Activated CD4-positive, alpha-beta T cell treated with anti-CD3 and anti-CD28 coated beads, Interleukin-2, amount 50 U/mL, for 16 hours (primary cell): ENCODE measurements at regions not wholly inside any gene's neighbourhood (a gene's known extent, or its start where the extent isn't known, plus 50 kb on each side); places are given as distances from the start of the nearest gene placed in this dataset.
"Not testable (repeated sequence)": the region's sequence is repeated elsewhere in the genome, so short reads cannot be mapped to it uniquely, and the experiment has no call there.

Experiments
- DNase-seq: peaks from one replicate; pipeline ENCODE4 v3.0.0-alpha.2; 2020

DNA sequence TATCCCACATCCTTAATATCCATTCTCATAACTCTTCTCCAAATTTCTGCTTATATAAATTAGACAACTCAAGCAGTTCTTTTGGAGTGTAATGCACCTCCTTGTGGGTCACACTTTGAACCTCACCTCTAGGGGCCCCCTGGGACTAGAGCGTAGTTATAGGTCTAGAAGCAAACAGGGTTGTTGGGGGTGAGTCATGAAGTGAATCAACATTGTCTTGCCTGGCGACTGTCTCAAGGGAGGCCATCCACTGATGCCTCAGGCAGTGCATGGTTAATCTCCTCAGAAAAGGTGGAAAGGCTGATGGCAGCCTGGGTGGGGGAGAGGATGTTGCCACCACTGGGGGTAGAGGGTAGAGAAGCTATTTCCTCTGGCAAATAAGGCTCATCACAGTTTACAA lies 129.1 kb downstream of the TNFRSF21 start:
- DNase-seq = no peak

DNA sequence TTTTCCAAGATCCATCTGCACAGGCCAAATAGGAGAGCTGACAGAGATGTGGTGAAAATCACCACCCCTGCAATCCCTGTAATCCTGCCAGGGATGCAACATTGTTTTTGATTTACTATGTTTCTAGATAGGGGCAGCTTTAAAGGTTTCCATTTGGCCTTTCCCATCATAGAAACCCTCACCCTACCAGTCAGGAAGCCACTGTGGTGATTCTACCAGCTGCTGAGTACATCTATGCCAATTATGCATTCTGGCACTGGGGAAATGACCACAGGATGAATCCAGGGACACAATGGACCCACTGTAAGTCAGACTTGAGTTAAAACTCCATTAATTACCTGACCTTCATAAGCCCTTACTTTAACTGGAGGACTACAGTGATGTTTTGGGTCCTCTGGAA lies 130.4 kb downstream of the TNFRSF21 start:
- no peak for DNase-seq

DNA sequence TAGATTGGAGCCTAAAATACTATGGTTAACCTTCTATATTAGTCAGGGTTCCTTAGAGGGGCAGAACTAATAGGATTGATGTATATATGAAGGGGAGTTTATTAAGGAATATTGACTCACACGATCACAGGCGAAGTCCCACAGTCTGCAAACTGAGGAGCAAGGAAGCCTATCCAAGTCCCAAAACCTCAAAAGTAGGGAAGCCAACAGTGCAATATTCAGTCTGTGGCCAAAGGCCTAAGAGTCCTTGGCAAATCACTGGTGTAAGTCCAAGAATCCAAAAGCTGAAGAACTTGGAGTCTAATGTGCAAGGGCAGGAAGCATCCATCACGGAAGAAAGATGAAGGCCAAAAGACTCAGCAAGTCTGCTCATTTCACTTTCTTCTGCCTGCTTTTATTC lies 133.5 kb upstream of the ADGRF1 start:
- DNase-seq = no peak

DNA sequence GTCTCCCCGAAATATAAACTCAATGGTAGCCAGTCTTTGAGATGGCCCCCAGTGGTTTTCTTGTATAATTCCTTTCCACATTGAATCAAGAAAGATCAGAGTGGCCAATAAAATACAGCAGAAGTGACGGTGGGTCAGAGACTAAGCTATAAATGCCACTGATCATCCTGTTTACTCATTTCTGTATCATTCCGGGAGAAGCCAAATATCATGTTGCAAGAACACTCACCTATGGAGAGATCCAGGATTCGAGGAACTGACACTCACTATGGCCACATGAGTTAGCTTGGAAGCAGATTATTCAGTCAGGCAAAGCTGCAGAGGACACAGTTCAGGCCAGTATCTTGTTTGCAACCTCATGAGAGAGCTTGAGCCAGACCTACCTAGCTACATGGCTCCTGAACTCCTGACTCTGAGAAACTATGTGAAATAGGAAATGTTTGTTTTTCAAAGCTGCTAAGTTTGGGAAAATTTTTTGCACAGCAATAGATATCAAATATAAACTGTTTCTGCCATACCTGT lies 132.4 kb upstream of the ADGRF1 start:
- DNase-seq = no peak

DNA sequence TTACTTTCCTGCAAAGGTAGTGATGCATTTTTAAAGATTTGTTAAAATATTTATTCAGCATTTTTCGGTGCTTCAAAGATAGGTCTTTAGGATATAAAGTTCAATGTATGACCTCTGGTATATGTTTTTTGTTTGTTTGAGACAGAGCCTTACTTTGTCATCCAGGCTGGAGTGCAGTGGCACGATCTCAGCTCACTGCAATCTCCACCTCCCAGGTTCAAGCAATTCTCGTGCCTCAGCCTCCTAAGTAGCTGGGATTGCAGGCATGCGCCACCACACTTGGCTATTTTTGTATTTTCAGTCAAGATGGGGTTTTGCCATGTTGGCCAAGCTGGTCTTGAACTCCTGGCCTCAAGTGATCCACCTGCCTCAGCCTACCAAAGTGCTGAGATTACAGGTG lies 131.9 kb upstream of the ADGRF1 start:
- not testable (repeated sequence) for DNase-seq

DNA sequence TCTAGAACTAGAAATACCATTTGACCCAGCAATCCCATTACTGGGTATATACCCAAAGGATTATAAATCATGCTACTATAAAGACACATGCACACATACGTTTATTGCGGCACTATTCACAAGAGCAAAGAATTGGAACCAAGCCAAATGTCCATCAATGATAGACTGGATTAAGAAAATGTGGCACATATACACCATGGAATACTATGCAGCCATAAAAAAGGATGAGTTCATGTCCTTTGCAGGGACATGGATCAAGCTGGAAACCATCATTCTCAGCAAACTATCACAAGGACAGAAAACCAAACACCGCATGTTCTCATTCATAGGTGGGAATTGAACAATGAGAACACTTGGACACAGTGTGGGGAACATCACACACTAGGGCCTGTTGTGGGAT lies 131.0 kb upstream of the ADGRF1 start:
- not testable (repeated sequence) for DNase-seq

DNA sequence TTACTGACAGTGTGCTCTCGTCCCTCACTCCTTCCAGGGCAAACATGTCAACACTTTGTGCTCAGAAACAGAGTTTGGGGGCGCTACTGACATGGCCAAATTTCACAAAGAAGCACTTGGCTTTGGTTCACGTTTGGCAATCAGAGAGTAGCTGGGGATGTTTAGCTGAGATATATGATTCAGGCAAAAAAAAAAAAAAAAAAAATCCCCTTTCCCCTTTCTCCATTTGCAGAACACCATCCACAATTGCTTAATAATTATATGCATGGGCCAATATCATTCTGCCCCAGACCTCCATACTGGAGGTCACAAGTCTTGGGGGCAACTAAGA lies 128.4 kb upstream of the ADGRF1 start:
- DNase-seq = no peak

DNA sequence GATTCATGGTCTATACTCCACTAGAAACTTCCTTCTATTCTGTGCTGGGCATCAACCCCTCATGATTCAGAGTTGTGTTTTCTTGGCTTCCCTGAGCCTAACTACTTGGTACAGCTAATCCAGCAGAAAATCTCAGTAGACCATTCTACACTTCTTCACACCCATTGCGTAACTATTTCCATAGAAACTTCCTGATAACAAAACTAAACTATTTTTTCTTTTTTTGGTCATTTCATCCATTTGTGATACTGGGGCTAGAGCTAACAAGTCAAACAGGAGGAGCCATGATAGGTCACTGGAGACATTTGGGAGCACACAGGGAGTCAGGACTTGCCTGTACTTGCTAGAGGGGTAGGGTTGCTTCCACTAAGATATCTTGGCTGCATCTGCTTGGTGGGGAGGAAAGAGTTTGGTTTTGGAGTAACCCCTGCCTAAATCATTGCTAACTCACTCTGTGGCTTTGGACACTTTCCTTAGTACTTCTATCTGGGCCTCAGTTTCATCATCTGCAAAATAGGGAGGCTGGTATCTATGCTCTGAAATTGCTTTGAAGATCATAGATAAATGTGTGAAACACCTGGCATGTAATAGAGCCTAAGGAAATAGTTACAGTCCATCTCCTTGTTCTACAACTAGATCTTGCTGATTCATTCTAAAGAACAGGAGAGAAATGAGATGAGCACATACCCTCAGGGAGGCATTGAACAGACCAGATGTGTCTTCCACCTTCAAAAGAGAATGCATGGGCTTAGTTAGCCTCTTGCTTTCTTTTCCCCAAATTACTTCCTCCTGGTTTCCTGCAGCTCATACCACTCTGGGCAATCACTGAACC lies 127.9 kb upstream of the ADGRF1 start:
- no peak for DNase-seq

DNA sequence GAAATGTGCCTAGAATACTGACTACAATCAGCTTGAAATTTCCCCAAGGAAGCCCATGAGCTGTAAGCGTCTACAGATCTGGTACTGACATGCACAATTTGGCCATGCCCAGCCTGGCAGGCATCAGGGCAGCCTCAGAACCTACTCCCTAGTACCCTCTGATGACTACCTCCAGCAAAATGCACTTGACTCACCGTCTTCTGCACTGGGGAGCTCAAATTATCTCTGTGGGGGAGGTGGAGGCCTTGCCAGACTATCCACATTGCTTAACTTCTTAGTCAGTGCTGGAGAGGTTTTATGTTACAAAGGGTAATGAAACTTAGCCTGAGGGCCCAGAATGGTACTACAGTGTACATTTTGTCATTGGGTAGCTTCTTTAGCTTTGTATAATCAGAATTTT lies 126.0 kb upstream of the ADGRF1 start:
- DNase-seq = no peak

DNA sequence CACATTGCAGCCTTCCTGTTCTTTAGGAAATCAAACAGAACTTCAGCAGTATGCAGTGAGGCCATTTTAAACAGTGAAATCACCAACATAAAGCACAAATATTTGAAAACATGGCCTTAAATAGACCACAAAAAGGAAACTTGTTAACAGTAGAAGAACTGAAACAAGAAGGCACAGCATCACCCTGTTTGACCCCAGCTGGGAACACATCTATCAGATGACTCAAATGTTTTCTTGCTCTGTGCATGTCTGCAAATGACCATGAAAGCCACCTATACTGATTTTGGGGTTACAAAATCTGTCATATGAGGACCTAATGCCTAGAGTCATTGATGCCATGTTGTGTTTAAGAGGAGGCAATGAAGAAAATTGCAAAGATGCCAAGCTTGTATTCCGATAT lies 123.8 kb upstream of the ADGRF1 start:
- no peak for DNase-seq

DNA sequence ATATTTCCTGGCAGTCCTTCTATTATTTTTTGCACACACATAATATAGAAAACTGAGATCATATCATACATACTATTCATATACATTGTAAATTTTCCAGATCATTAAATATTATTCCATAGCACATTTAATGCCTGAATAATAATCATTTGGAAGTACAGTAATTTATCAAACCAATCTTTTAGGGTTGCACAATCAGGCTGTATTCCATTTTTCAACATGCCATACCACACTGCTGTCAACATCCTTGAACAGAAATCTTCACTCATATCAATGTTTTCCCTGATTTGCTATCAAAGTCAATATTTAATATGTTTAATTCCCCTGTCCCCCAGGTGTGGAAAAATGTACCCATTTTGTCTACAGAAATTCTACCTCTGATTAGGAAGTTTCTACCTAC lies 122.7 kb upstream of the ADGRF1 start:
- no peak for DNase-seq

DNA sequence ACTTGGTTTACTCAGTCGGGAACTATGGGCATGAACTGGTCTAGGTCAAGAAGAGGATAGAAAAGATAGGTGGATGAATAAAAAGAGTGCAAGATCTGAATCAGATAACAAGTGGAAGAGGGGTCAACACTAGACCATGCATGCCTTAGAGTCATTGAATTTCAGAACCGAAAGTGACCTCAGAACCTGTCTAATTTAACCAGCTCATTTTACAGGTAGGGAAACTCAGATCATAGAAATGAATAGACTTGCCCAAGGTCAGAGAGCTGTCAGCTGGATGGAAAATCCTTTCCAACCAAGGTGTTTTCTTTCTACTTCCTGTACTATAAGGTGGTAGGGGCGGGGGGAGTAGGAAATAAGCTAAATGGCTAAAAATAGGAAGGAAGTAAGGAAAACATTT lies 121.4 kb upstream of the ADGRF1 start:
- DNase-seq = no peak

DNA sequence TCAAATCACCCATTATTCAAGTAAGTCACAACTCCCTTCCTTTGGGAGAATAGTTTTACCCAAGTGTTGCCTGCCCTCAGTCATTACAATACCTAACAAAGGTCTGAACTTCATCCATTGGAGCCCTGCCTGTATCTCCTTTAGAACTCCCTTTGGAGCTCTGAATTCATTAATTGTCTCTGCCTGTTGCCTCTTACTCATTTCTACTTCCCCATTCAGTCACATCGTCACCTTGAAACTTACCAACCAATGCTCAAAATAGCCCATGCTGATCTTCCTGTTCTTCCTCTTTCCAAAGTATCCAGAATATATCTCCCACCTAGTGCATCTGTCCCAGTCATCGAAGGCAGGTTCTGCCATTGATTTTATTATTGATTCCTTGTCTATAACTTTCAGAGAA lies 120.7 kb upstream of the ADGRF1 start:
- no peak for DNase-seq

DNA sequence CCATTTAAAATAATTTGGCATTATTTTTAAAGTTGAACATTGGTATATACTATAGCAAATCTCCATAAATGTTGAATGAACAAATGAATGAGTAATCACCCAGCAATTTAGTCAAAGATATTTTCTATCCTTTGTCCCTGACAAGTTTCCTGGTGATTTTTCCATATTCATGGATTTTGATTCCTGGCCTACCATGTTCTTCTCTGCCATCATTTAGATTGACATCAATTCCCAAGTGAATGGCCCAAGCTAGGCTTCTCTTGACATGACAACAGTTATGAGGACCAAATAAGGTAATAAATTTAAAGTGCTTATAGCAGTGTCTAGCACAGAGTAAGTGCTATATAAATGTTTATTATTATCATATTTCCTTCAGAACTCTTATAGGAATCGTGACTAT lies 120.1 kb upstream of the ADGRF1 start:
- no peak for DNase-seq

DNA sequence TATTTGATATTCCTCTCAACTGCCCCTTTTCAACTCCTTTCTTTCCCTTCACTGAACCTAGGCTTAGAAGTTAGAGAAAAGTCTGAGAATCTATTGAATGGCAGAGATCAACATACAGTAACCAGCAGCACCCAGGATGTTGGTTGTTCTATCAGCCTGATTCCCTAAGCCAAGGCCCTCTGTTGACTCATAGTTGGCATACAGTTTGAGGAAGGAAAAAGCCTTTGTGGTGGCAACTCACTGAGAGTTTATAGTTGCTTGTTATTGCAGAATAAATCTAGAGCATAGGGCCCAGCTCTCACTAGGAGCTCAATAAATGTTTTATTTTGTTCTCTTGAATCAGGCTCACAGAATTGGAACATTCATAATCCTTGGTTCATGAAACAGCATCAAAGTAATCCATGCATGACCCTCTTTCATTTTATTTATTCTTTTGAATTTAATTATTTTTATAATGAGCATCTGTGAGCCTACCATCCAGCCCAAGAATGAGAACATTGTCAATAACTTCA lies 119.1 kb upstream of the ADGRF1 start:
- no peak for DNase-seq

DNA sequence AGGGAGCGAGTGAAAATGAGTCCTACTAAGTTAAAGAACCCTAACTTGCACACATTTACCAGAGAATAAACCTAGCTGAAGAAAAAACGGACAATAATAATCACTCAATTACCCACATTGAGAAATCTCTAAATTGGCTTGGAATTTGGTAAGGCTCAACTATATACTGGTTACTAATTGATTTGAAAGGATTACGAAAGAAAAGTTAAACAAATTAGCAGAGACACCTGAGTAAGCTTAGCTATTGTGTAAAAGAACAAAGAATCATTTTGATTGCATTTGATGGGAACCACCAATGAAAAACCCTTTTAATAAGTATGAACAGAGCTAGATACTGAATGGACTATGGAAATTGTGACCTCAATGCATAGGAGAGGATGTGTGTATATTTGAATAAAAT lies 118.6 kb upstream of the ADGRF1 start:
- no peak for DNase-seq

DNA sequence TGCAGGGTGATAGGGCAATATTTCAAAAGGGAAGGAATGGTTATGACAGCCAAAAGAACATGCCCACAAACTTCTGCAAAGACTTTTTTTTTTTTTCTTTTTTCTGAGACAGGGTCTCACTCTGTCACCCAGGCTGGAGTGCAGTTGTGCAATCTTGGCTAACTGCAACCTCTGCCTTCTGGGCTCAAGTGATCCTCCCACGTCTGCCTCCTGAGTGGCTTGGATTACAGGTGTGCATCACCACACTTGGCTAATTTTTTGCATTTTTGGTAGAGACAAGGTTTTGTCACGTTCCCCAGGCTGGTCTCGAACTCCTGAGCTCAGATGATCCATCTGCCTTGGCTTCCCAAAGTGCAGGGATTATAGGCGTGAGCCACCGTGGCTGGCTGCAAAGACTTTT lies 117.6 kb upstream of the ADGRF1 start:
- no peak for DNase-seq

DNA sequence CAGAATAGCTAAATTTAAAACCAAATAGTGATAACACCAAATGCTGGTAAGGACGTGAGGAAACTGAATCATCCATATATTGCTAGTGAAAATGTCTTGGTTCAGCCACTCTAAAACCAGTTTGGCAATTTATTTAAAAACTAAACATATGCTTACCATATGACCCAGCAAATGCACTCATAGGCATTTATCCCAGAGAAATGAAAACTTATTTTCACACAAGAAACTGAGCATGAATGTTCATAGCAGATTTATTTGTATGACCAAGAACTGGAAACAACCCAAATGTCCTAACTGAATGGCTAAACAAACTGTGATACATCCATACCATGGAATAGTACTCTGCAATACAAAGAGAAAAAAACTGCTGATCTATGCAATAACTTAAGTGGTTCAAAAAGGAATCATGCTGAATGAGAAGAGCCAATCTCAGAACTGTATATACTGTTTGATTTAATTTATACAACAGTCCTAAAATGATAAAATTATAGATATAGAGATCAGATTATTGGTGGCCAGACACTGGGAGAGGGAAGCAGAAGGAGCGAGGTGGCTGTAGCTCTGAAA lies 115.6 kb upstream of the ADGRF1 start:
- no peak for DNase-seq

DNA sequence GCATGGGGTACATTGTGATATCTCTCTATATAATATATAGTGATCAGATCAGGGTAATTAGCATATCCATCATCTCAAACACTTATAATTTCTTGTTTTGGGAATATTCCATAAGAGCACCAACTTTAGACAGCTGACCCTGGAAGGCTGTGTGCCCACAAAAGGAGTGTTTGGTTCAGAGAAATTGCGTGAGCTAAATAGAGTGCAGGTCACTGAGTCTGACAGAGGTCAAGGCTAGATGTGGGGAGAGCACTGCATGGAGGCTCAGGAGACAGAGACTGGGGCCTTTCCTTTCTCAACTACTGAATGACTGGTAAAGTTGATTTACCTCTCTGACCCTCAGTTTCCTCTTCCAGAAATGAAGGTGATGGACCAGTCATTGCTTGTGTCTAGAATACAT lies 114.9 kb upstream of the ADGRF1 start:
- DNase-seq = no peak

DNA sequence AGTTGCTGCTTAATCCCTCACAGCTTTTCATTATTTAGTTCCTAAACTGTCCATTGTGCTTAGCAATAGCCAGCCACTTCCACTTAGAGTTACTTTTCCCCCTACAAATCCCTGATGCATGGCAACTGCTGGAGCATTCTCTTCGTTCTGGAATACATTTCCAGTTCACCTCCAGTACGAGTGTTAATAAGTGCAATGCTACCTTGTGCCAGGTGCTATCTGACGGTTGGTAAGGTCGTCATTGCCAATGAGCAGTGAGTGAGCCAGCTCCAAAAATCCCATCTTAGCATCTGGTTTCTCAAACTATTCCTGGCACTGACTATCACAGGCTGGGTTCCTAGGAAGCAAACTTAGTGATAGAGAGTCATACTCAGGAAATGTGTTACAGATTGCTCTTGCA lies 114.1 kb upstream of the ADGRF1 start:
- DNase-seq = no peak

DNA sequence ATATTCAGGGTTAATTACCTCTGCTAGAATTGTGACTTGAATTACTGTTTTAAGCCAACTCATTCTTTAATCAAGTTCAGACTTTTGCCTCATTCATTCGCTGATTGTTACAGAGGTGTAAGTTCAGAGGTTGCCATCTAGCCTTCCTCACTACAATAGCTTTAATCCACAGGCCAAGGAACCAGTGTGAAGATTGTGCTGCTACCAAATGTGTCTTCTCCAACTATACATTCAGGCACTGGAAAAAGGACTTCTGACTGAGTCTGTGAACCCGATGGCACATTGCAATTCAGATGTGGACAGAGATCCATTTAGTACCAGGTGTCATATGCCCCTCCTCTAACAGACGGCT lies 111.2 kb upstream of the ADGRF1 start:
- no peak for DNase-seq

DNA sequence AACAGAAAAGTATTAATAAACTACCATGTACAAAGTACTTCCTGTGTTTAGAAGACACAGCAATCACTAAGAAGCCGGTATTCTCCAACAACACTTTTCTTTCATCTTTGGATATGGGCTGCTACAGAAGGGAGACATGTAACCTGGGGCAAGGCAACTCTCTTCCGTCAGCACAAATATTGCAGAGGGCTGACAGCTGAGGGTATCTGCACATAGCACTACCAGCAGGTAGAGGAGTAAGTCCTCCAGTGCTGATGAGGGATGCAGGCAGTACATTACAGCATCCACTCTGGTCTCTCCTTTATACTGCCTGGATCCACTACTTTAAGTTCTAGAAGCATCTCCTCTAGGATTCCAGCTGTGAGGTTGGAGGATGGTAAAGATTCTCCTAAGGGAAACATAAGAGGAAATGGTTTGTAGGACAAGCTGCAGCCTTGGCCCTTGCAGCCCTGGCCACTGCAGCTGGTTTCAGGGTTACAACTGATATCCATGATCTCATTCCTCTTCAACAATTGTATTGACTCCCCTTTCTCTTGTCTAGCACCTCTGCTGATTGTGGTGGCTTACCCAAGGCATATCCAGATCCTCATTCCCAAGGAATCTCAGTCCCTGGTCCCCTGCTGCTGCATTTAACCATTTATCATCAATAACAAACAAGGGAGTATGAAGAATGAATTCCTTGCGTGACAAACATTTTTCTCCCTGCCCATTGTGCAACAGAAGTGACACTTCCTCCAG lies 110.7 kb upstream of the ADGRF1 start:
- DNase-seq = no peak

DNA sequence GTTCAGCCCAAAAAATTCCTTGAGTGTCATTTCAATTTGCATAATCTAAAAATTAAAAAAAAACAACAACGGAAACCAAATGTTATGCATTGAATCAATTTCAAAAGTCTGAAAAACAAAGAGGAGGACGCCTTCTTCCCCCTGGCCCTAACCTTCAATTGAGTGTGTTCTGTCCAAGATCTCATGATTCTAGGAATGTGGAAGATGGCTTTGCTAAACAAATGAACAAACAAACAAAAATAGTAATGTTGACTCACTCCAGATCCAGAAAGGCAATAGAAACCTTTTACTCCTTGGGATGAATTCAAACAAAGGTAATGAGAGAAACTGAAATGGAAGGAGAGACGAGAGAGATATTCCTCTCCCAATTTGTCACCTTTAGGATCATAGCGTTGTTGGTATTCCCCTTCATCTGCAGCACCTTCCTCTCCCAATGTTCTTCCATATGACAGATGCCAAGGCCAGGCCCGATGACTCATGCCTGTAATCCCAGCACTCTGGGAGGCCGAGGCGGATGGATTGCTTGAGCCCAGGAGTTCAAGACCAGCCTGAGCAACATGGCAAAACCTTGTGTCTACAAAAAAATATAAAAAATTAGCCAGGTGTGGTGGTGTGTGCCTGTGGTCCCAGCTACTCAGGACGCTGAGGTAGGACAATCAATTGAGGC lies 109.2 kb upstream of the ADGRF1 start:
- no peak for DNase-seq

DNA sequence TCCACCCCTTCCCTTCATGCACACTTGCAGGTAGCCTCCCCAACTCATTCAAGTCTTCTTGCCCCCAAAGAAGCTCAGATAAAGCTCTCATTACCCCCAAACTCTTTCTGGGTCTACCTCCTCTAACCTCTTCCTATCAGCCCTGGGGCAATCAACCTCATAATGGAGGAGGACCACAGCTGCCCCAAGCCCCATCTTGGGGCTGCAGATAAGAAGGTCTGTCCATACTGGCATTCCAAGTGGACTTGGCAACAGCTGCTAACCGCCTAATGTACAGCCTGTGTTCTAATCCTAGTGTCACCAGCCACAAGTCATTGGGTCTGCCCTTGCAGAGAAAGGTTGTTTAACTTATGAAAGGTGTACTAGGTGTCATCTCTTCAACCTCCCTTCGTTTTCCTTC lies 107.4 kb upstream of the ADGRF1 start:
- no peak for DNase-seq
